HuH-7.5 (cell line): ENCODE measurements at regions not wholly inside any gene's neighbourhood (a gene's known extent, or its start where the extent isn't known, plus 50 kb on each side); places are given as distances from the start of the nearest gene placed in this dataset.

Experiments used
- DNase-seq: peaks from one replicate; pipeline ENCODE4 v3.0.0; 2011; ENCODE audit warnings: low spot score

DNA sequence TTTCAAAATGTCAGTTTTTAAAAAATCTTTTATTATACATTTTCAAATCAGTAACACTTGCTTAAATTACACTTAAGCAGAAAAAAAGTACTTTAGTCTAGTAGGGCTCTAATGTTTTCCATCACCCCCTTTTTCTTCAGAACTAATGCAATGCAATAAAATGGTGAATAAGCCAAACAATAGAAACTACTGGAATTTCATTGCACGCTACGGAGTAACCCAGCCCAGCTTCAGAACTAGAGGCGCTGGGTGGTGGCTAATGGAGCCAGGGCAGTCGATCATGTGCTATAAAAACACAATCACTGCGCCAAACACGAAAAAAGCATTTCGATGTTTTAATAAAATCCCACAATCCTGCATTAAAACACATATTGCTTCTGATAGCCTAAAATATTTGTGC lies 59.9 kb upstream of the ODAD2 start:
- no peak for DNase-seq

DNA sequence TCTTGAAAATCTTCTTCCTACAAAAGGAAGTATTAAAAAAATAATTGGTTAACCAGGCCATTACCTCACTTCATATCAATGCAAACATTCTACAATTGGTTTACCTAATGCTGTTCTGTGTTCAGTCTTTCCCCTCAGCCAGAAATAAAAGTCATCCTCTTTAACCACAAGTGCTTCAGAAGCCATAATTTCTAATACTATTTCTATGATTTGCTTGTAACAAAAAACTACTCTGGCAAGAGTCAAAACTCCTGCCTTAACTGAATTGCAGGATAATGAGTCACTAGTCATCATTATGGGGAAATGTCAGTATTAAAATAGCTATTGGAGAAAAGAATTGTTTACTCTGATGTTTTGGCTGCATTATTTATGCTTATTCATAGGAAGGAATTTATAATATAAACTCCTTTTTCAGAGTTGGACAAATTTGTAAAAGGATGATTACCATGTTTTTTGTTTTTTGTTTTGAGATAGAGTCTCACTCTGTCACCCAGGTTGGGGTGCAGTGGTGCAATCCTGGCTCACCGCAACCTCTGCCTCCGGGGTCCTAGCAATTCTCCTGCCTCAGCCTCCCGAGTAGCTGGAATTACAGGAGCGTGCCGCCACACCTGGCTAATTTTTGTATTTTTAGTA lies 55.5 kb upstream of the ODAD2 start:
- DNase-seq: no peak

DNA sequence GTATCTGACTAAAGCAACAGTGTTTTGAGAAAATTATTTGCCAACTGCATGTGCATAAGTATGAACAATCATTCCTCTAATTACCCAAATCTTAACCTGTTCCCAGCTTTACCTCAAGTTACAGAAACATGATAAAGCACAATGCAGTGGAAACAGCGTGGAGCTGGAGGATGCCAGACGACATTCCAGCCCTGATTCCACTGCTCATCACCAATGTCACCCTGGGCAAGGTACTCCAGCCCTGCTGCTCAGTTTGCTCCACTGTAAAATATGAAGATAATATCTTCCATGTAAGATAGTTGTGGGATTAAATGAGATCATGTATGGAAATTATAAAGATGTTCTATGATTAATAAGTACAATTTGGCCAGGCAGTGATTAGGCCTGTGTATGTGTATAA lies 50.4 kb upstream of the ODAD2 start:
- no peak for DNase-seq
